Skin of body (tissue), 1 donor: ENCODE measurements at regions not wholly inside any gene's neighbourhood (a gene's known extent, or its start where the extent isn't known, plus 50 kb on each side); places are given as distances from the start of the nearest gene placed in this dataset.

Experiments used
- DNase-seq: peaks from one replicate; lab custom pipeline; 2025; lab: John Stamatoyannopoulos, UW

DNA sequence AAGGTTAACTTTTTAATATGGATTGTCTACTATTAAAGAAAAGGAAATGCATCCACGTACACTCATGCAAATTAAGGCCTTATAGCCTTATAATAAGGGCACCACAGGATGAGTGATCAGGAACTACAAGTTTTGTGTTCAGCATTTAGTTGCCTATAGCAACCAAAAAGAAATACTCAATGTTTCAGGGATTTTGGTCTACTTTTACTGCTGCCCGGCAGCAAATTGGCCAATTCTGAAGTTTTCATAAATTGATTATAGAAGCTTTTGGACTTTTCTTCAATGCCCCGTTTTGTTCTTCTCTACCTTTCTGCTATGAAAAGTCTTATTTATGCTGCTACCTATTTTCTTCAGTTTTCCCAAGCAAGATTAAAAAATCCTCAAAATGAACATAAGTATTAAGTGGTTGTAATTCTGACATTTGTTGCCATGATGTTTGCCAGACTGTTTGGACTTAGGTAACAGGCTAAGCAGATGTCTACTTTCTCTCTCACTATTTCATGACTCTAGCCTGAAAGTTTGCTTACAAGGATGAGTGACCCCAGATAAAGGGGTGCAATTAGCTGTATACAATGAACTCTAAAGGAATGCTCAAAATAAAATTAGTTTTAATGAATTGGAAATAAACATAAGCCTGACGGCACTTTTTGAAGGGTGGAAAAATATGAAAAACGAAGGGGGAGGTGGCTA, 391.5 kb upstream of the DAB2 start:
- DNase-seq: no peak

- DNase-seq: no peak
These were observed 390.9 kb upstream of the DAB2 start for GRCh38 chr5:39815711-39816110.

- DNase-seq: no peak
These were observed 386.6 kb upstream of the DAB2 start for GRCh38 chr5:39811381-39811780.

DNA sequence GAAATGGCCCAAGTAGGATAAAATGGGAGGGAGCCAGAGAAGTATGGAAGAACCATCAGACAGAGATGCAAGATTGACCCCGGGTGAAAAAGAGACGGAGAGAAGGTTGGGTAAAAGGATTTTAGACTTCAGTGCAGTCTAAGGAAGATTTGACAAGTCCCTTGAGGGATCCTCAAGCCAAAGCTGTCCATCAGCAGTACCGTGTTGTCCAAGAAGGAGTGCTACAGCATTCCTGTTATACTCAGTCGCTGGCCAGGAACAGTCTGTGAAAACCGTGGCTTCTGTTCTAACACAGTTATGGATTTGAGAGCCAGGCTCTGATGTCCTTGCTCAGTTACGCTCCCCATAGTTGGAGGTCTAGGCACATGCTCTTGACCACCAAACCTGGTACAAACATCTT, 383.9 kb upstream of the DAB2 start:
- DNase-seq: no peak

GRCh38 chr5:39801306-39801705, 376.5 kb upstream of the DAB2 start:
- no peak for DNase-seq

DNA sequence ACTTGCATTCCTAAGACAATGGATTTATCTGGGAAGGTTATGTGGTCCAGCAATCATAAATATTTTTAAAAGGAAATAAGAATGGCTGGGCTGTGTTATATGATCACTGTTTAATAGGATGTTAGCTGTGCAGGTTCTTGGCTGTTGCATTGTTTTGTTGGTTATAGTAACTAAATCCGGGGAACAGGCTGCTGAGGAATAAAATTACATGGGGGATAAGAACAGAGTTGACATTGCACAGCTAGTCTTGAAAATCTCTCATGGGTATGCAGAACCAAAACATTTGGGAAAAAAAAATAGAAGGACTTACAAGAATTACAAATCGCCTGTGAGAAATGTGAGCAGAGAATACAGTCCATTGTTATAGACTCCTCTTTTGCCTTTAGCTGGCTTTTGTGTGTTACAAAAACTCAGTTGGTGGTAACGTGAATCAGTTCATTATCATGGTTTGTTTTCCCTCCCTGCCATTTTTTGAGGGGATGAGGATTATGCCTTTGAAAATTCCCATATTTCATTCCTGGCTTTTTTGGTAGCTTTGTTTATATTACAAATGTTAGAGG, 375.3 kb upstream of the DAB2 start:
- DNase-seq: no peak

- DNase-seq: no peak
These were observed 374.5 kb upstream of the DAB2 start for GRCh38 chr5:39799242-39799641.

GRCh38 chr5:39794513-39795210, 369.9 kb upstream of the DAB2 start:
- peak; percentile 77 for DNase-seq

DNA sequence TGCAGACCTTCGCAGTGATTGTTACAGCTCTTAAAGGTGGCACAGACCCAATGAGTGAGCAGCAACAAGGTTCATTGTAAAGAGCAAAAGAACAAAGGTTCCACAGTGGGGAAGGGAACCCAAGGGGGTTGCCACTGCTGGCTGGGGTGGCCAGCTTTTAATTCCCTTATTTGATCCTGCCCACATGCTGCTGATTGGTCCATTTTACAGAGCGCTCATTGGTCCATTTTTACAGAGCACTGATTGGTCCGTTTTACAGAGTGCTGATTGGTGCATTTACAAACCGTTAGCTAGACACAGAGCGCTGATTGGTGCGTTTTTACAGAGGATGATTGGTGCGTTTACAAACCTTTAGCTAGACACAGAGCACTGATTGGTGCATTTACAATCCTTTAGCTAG, 360.6 kb upstream of the DAB2 start:
- DNase-seq: no peak

GRCh38 chr5:39783756-39784421, 359.1 kb upstream of the DAB2 start:
- peak; percentile 67 for DNase-seq

DNA sequence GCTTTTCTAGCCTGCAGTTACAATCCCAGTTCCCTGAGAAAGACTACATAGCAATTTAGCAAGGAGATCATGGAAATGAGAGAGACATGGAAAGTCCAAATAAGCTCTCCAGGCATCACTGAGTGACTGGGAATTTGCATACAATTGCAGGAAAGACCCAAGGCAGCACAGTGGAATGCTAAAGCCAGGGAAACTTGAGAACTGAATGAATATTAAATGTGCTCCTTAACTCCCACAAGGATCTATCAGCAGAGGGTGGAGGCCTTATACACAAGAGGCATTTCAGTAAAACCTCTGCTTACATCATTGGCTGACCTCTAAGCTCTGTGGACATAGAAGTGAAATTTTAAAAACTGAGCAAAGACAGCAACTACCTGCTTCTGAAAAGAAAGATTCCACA, 355.6 kb upstream of the DAB2 start:
- DNase-seq: no peak

DNA sequence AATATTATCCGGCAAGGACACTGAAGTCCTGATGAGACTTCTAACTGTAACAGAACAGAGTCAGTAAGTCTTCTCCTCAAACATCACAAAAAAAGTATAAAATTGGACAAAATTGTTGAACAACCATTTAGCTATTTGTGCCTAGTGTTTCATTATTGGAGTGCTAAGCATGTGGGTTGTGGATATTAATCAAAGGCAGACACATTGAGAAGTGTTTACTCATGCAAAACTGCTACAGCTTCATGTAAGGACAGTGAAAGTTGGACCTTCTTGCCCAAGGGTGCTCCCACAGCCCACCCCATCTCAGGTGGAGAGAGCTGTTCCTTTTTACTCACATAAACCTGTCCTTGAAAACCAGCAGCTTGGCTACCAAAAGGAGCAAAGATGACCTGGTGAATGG, 355.1 kb upstream of the DAB2 start:
- no peak for DNase-seq

GRCh38 chr5:39775797-39776365, 351.1 kb upstream of the DAB2 start:
- no peak for DNase-seq

GRCh38 chr5:39775086-39775796, 350.5 kb upstream of the DAB2 start:
- no peak for DNase-seq

GRCh38 chr5:39774605-39775004, 349.8 kb upstream of the DAB2 start:
- DNase-seq: no peak

GRCh38 chr5:39772307-39772706, 347.5 kb upstream of the DAB2 start:
- DNase-seq: no peak

DNA sequence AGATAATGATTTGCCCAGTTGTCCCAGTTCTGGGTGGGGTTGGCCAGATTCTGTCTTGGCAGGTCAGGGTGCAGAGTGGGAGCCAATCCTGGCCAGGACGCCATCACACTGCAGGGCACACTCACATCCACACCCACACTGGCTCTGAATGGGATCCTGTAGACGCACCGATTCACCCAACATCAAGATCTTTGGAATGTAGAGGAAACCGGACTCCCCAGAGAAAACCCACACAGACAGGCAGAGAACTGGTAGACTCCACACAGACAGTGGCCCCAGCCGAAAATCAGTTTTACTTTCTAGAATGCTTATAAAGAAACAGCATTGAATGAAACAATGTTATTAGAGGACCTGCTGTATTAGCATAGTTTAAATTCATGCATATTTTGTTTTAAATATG, 343.1 kb upstream of the DAB2 start:
- DNase-seq: no peak

GRCh38 chr5:39765366-39765765, 340.6 kb upstream of the DAB2 start:
- DNase-seq: peak; percentile 79

GRCh38 chr5:39762761-39763160, 338.0 kb upstream of the DAB2 start:
- no peak for DNase-seq

DNA sequence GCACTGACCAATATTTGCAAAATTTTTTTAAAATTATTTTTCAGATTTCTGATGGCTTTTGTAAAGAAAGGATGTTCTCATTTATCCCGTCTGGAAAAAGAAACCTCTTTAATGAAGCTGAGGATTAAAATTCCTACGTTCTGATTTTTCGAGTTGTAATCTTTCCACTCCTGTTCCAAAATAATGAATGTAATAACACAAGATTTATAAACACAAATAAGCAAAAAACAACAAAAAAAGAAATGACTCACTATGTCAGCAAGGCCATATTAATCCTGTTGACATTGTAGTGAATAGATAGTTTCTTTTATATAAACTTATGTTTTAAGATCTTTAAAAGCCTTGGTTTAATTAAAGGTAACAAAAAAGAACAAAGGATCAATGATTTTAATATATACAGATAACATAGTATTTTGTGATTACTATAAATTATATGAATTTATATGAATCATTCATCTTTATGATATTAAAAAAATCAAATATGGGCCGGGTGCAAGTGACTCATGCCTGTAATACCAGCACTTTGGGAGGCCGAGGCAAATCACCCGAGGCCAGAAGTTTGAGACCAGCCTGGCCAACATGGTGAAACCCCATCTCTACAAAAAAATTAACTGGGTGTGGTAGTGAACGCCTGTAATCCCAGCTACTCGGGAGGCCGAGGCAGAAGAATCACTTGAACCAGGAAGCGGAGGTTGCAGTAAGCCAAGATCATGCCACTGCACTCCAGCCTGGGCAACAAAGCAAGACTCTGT, 336.6 kb upstream of the DAB2 start:
- DNase-seq: peak; percentile 82
